NCI-H2171 treated with DMSO at 0.1 percent for 48 hours (cell line): ENCODE measurements at regions not wholly inside any gene's neighbourhood (a gene's known extent, or its start where the extent isn't known, plus 50 kb on each side); places are given as distances from the start of the nearest gene placed in this dataset.
"Not testable (repeated sequence)": the region's sequence is repeated elsewhere in the genome, so short reads cannot be mapped to it uniquely, and the experiment has no call there.

Experiments
- DNase-seq: peaks from one replicate; lab custom pipeline; 2025; lab: John Stamatoyannopoulos, UW

DNA sequence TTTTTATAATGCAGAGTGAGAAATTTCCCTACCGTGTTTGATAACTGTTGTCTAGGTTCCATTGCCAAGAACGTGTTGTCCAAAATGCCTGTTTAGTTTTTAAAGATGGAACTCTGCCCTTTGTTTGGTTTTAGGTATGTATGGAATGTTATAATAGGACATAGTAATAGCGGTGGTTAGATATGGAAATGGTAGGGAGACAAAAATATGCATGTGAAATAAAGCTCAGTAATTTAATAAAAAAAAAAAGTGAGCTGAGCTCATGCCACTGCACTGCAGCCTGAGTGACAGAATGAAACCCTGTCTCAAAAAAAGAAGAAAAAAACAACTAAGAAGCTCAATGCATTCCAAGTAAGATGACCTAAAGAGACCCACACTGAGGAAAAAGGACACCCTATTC lies 72.9 kb downstream of the ZNF783 start:
- DNase-seq = no peak

DNA sequence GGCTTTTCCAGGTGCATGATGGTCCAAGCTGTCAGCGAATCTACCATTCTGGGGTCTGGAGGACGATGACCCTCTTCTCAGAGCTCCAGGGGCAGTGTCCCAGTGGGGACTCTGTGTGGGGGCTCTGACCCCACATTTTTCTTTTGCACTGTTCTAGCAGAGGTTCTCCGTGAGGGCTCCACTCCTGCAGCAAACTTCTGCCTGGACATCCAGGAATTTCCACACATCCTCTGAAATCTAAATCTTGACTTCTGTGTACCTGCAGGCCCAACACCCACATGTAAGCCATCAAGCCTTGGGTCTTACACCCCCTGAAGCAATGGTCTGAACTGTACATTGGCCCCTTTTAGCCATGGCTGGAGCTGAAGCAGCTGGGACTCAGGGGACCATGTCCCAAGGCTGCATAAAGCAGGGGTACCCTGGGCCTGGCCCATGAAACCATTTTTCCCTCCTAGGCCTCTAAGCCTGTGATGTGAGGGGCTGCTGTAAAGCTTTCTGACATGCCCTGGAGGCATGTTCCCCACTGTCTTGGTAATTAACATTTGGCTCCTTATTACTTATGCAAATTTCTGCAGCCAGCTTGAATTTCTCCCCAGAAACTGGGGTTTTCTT lies 86.9 kb downstream of the ZNF783 start:
- DNase-seq = no peak

DNA sequence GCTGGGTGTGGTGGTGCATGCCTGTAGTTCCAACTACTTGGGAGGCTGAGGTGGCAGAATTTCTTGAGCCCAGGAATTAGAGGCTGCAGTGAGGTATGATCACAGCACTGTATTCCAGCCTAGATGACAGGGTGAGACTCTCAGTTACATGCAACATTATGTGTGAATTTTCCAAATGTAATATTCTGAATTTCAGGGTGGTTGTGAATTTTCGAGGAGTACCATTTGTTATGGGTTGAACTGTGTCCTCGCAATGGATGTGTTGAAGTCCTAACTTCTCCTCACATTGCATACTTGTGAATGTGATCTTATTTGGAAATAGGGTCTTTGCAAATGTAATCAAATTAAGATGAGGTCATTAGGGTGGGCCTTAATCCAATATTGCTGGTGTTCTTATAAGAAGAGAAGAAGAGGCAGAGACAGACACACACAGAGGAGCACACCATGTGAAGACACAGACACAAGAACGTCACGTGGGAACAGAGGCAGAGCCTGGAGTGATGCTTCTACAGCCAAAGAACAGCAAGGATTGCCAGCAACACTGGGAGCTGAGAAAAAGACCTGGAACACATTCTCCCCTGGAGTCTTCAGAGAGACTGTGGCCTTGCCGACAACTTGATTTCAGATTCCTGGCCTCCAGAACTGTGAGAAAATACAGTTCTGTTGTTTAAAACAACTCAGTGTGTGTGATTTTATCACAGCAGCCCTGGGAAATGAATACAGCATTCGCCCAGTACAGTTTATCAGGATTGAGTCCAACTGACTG lies 91.9 kb downstream of the ZNF783 start:
- no peak for DNase-seq

DNA sequence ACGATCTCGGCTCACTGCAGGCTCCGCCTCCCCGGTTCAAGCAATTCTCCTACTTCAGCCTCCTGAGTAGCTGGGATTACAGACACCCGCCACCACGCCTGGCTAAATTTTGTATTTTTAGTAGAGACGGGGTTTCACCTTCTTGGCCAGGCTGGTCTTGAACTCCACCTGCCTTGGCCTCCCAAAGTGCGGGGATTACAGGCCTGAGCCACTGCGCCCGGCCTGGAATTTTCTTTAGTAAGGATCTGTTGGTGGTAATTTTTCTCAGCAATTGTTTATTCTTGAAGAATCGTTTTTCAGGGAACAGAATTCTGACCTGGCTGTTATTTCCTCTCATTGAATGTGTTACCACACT lies 93.0 kb downstream of the ZNF783 start:
- DNase-seq = not testable (repeated sequence)

DNA sequence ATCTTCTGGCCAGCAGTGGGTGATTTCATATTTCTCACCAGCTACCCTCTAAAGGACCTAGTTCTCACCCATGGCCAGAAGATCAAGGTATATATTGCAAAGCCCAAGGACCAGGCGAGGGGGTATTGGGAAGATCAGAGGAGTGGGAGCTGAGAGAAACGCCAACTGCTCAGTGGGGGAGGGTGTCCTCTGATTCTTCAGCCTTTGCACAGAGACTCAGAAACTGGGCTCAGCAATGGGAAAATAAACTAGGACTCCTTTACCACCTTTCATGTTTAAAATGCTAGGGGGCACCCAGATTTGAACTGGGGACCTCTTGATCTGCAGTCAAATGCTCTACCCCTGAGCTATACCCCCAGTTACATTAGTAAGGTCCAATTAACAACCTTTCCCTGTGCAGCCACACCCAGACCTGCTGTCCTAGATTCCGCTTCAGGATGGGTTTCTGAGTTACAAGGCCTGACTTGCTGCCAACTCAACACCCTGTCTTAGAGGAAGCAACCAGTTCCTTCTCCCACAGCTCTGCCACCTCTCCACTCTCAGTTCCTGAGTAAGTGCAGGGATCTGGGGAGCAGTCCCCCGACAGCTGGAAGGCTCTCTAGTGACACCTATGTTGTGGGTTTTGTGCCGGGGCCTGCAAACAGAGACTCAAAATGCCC lies 93.5 kb downstream of the ZNF783 start:
- peak; percentile 5 for DNase-seq

DNA sequence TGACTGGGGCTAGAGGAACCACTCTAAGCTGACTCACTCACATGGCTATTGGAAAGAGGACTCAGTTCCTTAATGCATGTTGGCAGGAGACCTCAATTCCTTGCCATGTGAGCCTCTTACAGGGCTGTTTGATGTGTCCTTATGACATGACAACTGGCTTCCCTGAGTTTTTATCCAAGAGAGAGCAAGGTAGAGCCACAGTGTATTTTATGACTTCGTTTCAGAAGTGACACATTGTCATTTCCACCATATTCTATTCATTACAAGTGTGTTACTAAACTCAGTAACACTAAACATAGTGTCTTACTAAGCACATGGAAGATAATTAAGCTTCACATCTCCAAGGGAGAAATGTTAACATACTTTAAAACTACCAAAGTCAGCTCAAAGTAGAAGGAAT lies 98.2 kb downstream of the ZNF777 start:
- no peak for DNase-seq

DNA sequence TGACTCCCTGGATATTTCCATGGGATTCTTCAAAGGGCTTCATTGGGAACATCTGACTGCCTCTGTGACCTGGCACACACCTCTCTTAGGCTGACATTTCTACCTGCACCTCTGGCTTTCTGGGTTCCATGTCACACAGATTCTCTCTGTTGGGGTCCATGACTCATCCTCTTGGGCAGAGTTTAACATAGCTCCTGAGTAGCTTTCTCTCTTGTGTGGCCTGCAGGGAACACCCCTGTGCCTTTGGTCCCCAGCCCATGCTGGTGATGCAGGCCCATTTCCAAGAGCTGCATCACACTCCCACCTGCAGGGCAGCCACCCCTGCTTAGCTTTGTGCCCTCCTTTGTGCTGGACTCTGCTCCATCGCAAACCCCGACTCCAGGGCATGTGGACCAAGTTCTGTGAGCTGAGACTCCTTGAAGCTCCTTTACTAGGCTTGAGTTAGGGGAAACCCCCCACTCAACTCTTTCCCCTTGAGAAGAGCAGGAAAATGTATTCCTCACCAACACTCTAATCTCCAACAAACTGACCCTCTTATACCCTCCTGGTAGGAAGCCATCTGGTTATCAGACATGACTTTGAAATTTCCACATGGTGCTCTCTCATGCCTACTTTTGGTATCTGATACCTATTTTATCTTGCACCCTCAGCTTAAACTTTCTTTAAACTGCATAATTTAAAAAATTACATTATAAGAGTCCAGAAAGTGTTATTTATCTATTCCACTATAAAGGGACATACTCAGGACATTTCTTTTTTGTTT lies 93.3 kb downstream of the ZNF777 start:
- DNase-seq = no peak

DNA sequence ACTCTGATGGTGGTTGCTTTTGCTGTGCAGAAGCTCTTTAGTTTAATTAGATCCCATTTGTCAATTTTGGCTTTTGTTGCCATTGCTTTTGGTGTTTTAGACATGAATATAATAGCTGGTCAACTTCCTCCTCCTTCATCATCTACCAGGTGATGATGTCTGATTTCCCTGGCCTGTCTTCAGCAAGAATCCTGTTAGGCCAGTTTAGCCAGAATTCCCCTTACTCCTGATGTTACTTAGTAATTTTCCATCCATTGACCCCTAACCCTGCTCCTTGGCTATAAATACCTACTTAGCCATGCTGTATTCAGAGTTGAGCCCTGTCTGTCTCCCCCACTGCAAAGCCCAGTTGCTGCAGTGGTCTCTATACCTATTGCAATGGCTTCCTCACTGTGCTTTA lies 91.4 kb downstream of the ZNF777 start:
- no peak for DNase-seq

DNA sequence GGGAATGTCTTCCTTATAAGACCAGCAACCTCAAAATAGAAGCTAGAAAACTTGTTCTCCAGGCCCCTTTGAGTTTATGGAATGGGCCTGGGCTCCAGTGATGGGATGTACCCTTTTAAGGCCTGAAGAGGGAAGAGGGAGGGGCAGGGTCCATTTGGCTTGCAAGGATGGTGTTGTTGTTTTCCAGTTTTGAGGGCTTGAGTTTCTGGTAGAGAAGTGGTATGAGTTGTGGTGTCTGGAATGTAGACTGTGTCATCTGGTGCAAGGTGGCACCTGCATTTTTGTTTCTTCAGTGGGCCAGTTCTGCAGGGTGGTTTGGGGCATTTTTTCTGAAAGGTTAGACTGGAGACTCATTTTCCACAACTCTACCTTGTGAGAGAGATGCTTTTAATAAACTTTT lies 90.1 kb downstream of the ZNF777 start:
- no peak for DNase-seq

DNA sequence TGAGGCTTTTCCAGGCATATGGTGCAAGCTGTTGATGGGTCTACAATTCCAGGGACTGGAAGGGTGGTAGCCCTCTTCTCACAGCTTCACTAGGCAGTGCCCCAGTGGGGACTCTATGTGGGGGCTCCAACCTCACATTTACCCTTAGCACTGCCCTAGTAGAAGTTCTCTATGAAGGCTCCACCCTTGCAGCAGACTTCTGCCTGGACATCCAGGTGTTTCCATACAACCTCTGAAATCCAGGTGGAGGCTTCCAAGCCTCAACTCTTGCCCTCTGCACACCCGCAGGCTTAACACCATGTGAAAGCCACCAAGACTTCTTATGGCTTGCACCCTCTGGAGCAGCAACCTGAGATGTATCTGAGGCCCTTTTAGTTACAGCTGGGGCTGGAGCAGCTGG lies 87.8 kb downstream of the ZNF777 start:
- no peak for DNase-seq

DNA sequence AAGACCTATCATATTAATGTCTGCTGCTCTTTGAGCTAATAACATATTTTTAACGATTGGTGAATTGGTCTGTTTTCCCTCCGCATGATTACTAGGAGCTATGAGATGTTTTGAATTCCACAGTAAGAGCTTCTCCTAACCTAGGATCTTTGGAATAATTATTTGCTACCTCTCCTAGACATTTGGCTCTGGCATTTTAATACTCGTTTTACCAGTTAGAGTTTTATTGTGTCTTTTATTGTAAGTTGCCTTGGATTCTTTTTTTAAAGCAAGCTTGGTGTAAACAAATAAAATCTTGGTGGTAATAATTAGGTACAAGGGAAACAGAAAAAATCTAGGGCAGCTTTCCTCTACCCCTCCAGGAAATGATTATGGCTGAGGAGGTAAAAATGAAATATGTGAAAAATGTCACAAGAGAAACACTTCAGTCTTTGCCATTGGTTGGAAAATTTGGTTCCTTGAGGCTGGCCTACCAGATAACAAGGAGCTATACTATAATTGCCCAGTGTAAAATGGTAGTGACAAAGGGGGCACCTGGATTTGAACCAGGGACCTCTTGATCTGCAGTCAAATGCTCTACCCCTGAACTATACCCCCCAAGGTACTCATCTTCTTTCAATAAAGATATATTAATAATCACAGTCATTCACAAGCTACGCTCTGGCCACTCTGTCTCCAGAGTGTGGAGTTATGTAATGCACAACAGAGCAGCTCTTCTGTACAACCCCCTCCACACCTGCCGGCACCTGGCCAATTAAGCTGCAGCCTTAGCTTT lies 85.4 kb downstream of the ZNF777 start:
- DNase-seq = no peak

DNA sequence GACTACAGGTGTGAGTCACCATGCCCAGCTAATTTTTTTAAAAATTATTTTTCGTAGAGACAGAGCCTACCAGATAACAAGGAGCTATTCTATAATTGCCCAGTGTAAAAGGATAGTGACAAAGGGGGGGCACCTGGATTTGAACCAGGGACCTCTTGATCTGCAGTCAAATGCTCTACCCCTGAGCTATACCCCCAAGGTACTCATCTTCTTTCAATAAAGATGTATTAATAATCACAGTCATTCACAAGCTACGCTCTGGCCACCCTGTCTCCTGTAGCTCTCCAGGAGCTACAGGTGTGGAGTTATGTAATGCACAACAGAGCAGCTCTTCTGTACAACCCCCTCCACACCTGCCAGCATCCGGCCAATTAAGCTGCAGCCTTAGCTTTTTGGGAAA lies 83.5 kb downstream of the ZNF777 start:
- no peak for DNase-seq

DNA sequence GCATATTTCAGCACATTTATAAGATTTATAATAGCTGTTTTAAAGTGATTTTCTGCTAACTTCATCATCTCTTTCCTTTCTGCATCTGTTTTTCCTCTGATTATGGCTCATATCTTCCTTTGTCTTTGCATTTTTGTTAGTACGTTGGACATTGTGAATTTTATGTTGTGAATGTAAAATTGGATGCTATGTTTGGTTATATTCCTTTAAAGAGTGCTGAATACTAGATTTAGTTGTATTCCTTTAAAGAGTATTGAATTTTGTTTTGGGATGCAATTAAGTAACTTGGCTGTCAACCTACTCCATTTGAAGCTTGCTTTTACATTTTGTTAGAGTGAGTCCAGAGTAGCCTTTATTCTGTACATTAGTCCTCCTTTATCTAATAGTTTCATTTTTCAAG lies 81.2 kb downstream of the ZNF777 start:
- DNase-seq = no peak

DNA sequence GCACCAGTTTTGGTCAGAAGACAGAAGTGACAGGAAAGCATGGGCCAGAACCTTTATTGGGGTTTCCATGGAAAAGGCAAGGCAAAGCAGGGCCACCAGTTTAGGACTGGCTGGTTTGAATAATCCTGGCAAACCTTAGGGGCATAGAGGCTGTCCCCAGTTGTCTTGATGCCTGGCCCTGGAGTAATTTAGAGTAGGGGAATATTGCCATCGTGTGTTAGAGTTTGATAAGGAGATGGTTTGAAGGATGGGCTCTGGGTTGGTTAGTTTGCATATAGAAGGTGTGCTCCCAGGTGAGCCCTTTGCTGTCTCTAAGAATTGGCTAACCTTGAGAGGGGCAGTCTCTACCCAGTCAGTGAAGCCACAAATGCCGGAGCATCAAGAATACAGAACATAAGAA lies 79.6 kb downstream of the ZNF777 start:
- DNase-seq = no peak
